NCI-H1930 (cell line): ENCODE measurements at regions not wholly inside any gene's neighbourhood (a gene's known extent, or its start where the extent isn't known, plus 50 kb on each side); places are given as distances from the start of the nearest gene placed in this dataset.
"Not testable (repeated sequence)": the region's sequence is repeated elsewhere in the genome, so short reads cannot be mapped to it uniquely, and the experiment has no call there.

Experiments used
- DNase-seq, 2 experiments: peaks; one replicate each; lab custom pipeline; 2025; lab: John Stamatoyannopoulos, UW

- no peak for DNase-seq
Observed at GRCh38 chr9:108803428-108804065, 52.2 kb downstream of the ACTL7B start.

- DNase-seq, result no peak
Observed at GRCh38 chr9:108802967-108803366, 52.8 kb downstream of the ACTL7B start.

- DNase-seq, result no peak
Observed at GRCh38 chr9:108801949-108802348, 53.8 kb downstream of the ACTL7B start.

- DNase-seq, result no peak
Observed at GRCh38 chr9:108800632-108801099, 55.1 kb downstream of the ACTL7B start.

GRCh38 chr9:108793573-108793972 lies 62.2 kb downstream of the ACTL7B start:
- DNase-seq, result no peak

- DNase-seq, result no peak
Observed at GRCh38 chr9:108789742-108790141, 66.0 kb downstream of the ACTL7B start.

GRCh38 chr9:108787690-108788048 lies 68.1 kb downstream of the ACTL7B start:
- DNase-seq, result no peak

- no peak for DNase-seq
Observed at GRCh38 chr9:108786901-108787689, 68.7 kb downstream of the ACTL7B start.

- no peak for DNase-seq
Observed at GRCh38 chr9:108786322-108786721, 69.5 kb downstream of the ACTL7B start.

- no peak for DNase-seq
Observed at GRCh38 chr9:108784998-108785397, 70.8 kb downstream of the ACTL7B start.

- no peak for DNase-seq
Observed at GRCh38 chr9:108783731-108784495, 71.9 kb downstream of the ACTL7B start.

GRCh38 chr9:108783326-108783725 lies 72.5 kb downstream of the ACTL7B start:
- no peak for DNase-seq

- no peak for DNase-seq
Observed at GRCh38 chr9:108780942-108781734, 74.6 kb downstream of the ACTL7B start.

GRCh38 chr9:108779551-108780325 lies 76.0 kb downstream of the ACTL7B start:
- no peak for DNase-seq

GRCh38 chr9:108776920-108777639 lies 78.7 kb downstream of the ACTL7B start:
- no peak for DNase-seq

GRCh38 chr9:108775901-108776306 lies 79.9 kb downstream of the ACTL7B start:
- DNase-seq, result no peak

GRCh38 chr9:108774088-108774487 lies 81.7 kb downstream of the ACTL7B start:
- DNase-seq, result not testable (repeated sequence)

- no peak for DNase-seq
Observed at GRCh38 chr9:108772301-108772894, 83.4 kb downstream of the ACTL7B start.

GRCh38 chr9:108768744-108769143 lies 87.0 kb downstream of the ACTL7B start:
- DNase-seq, result no peak

- no peak for DNase-seq
Observed at GRCh38 chr9:108766626-108767161, 89.1 kb downstream of the ACTL7B start.
